ENCODE measurements at regions not wholly inside any gene's neighbourhood (a gene's known extent, or its start where the extent isn't known, plus 50 kb on each side); places are given as distances from the start of the nearest gene placed in this dataset.

- Mint-ChIP-seq H3K36me3 (ENCODE audit: low read depth) (no peaks in the 10 kb centered on the region), H3K4me1 (peaks cover 10% of the 10 kb centered on the region), H3K4me3 (no peak overlapping the region), H3K27me3 (peaks cover 18% of the 10 kb centered on the region), H3K27ac (no peak overlapping the region), H3K9me3 (no peaks in the 10 kb centered on the region)
- CTCF ChIA-PET: no interaction called here
- intact Hi-C loops (cut with micrococcal nuclease): no loop called here
- peak; percentile 68 for ATAC-seq (ENCODE audit: low read depth)
- POLR2A ChIA-PET: interaction anchor here (1.4 kb wide), 1 partner anchor 28 kb away, joined by 6 read pairs; no protein-coding TSS in a partner anchor
- no peak for TF ChIP-seq CTCF (IDR thresholded peaks at IDR 0.05)
- DNase-seq: no peak
Measured at GRCh38 chr11:134008634-134009071, 51.9 kb upstream of the IGSF9B start.

GRCh38 chr11:134013518-134013917 is 55.4 kb upstream of the JAM3 start:
- Mint-ChIP-seq H3K36me3 (ENCODE audit: low read depth) (no peaks in the 10 kb centered on the region), H3K27me3 (peaks cover 18% of the 10 kb centered on the region), H3K4me3 (no peak overlapping the region), H3K4me1 (peaks cover 7% of the 10 kb centered on the region), H3K27ac (no peak overlapping the region), H3K9me3 (no peaks in the 10 kb centered on the region)
- TF ChIP-seq CTCF (IDR thresholded peaks at IDR 0.05): no peak
- ChIA-PET POLR2A (no interaction called here), CTCF (no interaction called here)
- intact Hi-C loops (cut with micrococcal nuclease): no loop called here
- DNase-seq (no peak), ATAC-seq (ENCODE audit: low read depth) (no peak)

- DNase-seq (no peak), ATAC-seq (ENCODE audit: low read depth) (no peak)
- H3K9me3 Mint-ChIP-seq: no peaks in the 10 kb centered on the region
- H3K27ac Mint-ChIP-seq: no peak overlapping the region
- intact Hi-C loops (cut with micrococcal nuclease): no loop called here
- TF ChIP-seq CTCF (IDR thresholded peaks at IDR 0.05): no peak
- H3K36me3 Mint-ChIP-seq (ENCODE audit: low read depth): no peaks in the 10 kb centered on the region
- H3K27me3 Mint-ChIP-seq: peaks cover 22% of the 10 kb centered on the region
- H3K4me3 Mint-ChIP-seq: no peak overlapping the region
- ChIA-PET CTCF (no interaction called here), POLR2A (no interaction called here)
- H3K4me1 Mint-ChIP-seq: no peaks in the 10 kb centered on the region
Measured at GRCh38 chr11:134014511-134014910, 54.4 kb upstream of the JAM3 start.

- no peak overlapping the region for H3K4me3 Mint-ChIP-seq
- peaks cover 27% of the 10 kb centered on the region for H3K27me3 Mint-ChIP-seq
- H3K27ac Mint-ChIP-seq: no peak overlapping the region
- no peak for DNase-seq
- ChIA-PET POLR2A (no interaction called here), CTCF (no interaction called here)
- H3K4me1 Mint-ChIP-seq: no peaks in the 10 kb centered on the region
- no peaks in the 10 kb centered on the region for H3K36me3 Mint-ChIP-seq (ENCODE audit: low read depth)
- intact Hi-C loops (cut with micrococcal nuclease): no loop called here
- TF ChIP-seq CTCF (IDR thresholded peaks at IDR 0.05): no peak
- ATAC-seq (ENCODE audit: low read depth): no peak
- H3K9me3 Mint-ChIP-seq: no peaks in the 10 kb centered on the region
Measured at GRCh38 chr11:134015556-134015955, 53.3 kb upstream of the JAM3 start.

GRCh38 chr11:134017511-134018430 is 51.1 kb upstream of the JAM3 start:
- no peaks in the 10 kb centered on the region for H3K4me1 Mint-ChIP-seq
- intact Hi-C loops (cut with micrococcal nuclease): no loop called here
- H3K9me3 Mint-ChIP-seq: no peaks in the 10 kb centered on the region
- no peak overlapping the region for H3K27ac Mint-ChIP-seq
- H3K36me3 Mint-ChIP-seq (ENCODE audit: low read depth): no peaks in the 10 kb centered on the region
- H3K27me3 Mint-ChIP-seq: peaks cover 27% of the 10 kb centered on the region
- POLR2A ChIA-PET: no interaction called here
- ATAC-seq (ENCODE audit: low read depth) (no peak), DNase-seq (no peak)
- H3K4me3 Mint-ChIP-seq: no peak overlapping the region
- CTCF ChIA-PET: no interaction called here
- TF ChIP-seq CTCF (IDR thresholded peaks at IDR 0.05): no peak

Measured in activated B cell treated with CpG ODN at 0.5 μM for 24 hours (primary cell).